Lower leg skin (tissue), 3 donors: ENCODE measurements at regions not wholly inside any gene's neighbourhood (a gene's known extent, or its start where the extent isn't known, plus 50 kb on each side); places are given as distances from the start of the nearest gene placed in this dataset.
"Not testable (repeated sequence)": the region's sequence is repeated elsewhere in the genome, so short reads cannot be mapped to it uniquely, and the experiment has no call there.

Experiments used
- CTCF ChIP-seq, 3 donors: fragments of 450-650 bp; IDR thresholded peaks; one replicate each; pipeline ENCODE4 v1.5.1; 2016; ENCODE audit warnings: antibody characterized with exemption in 3 of 3, mild to moderate bottlenecking in 3 of 3, moderate library complexity in 2 of 3
- POLR2A ChIP-seq, 2 donors: fragments of 450-650 bp; IDR thresholded peaks; one replicate each; pipeline ENCODE4 v1.6.1; 2016 to 2017; ENCODE audit warnings: antibody characterized with exemption in 2 of 2, mild to moderate bottlenecking in 1 of 2, moderate library complexity in 1 of 2

- not testable (repeated sequence) for TF ChIP-seq POLR2A, CTCF (IDR thresholded peaks at IDR 0.05)
These were observed 56.7 kb upstream of the TERB2 start for GRCh38 chr15:44899775-44900174.
